Nephron progenitor cell (in vitro differentiated cells): ENCODE measurements at regions not wholly inside any gene's neighbourhood (a gene's known extent, or its start where the extent isn't known, plus 50 kb on each side); places are given as distances from the start of the nearest gene placed in this dataset.
"Not testable (repeated sequence)": the region's sequence is repeated elsewhere in the genome, so short reads cannot be mapped to it uniquely, and the experiment has no call there.

Experiments used
- DNase-seq: peaks from one replicate; pipeline ENCODE4 v3.0.0; 2021
- H3K27ac Mint-ChIP-seq: 2 replicates; pipeline ENCODE4 v1.8.0; 2021; ENCODE audit warnings: mild to moderate bottlenecking, moderate library complexity, mixed read lengths
- H3K27me3 Mint-ChIP-seq: 2 replicates; pipeline ENCODE4 v1.8.0; 2021; ENCODE audit warnings: mild to moderate bottlenecking, low read depth, mixed read lengths; ENCODE audit not compliant: poor library complexity
- H3K36me3 Mint-ChIP-seq: 2 replicates; pipeline ENCODE4 v1.8.0; 2021; ENCODE audit warnings: low read depth, mixed read lengths
- H3K4me1 Mint-ChIP-seq: 2 replicates; pipeline ENCODE4 v1.8.0; 2021; ENCODE audit warnings: mixed read lengths
- H3K4me3 Mint-ChIP-seq: 2 replicates; pipeline ENCODE4 v1.8.0; 2021; ENCODE audit warnings: mild to moderate bottlenecking, moderate library complexity, mixed read lengths
- H3K9me3 Mint-ChIP-seq: 2 replicates; pipeline ENCODE4 v1.8.0; 2021; ENCODE audit warnings: mild to moderate bottlenecking, moderate library complexity, mixed read lengths
- TF ChIP-seq, protein P1 (sequence below): fragments of 200-600 bp; sonication (generic); IDR thresholded peaks from 2 replicates; pipeline ENCODE4 v1.5.0; 2021; ENCODE audit warnings: antibody characterized with exemption

DNA sequence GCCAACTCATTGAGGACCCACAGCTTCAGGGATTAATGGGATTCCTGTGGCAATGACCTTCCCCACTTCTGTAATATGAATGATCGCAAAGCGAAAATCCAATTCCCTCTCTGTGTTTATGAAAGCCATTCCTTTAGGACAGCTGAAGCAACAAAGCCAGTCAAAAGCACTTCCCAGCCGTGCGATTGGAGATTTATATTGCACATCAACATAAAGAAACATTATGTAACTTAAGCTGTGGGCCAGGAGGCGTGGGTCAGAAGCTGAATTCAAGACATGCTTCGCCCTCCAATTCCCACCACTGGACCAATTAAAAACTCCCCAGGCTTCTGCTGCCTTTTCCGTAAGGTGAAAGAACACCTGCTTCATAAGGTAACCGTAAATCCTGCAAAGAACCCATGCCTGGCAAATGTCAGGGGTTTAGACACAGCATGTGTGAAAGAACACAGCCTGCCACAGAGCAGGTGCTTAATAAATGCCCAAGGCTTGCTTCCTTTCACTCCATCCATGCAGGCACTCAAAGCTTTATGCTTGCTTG, 138.9 kb upstream of the SOD1 start:
- Mint-ChIP-seq H3K9me3 (no peaks in the 10 kb centered on the region), H3K27me3 (no peaks in the 10 kb centered on the region), H3K27ac (peak overlapping the region; percentile 78), H3K4me3 (no peak overlapping the region), H3K4me1 (peaks cover 51% of the 10 kb centered on the region), H3K36me3 (peaks cover 30% of the 10 kb centered on the region)
- no peak for DNase-seq
- TF ChIP-seq, protein P1, sequence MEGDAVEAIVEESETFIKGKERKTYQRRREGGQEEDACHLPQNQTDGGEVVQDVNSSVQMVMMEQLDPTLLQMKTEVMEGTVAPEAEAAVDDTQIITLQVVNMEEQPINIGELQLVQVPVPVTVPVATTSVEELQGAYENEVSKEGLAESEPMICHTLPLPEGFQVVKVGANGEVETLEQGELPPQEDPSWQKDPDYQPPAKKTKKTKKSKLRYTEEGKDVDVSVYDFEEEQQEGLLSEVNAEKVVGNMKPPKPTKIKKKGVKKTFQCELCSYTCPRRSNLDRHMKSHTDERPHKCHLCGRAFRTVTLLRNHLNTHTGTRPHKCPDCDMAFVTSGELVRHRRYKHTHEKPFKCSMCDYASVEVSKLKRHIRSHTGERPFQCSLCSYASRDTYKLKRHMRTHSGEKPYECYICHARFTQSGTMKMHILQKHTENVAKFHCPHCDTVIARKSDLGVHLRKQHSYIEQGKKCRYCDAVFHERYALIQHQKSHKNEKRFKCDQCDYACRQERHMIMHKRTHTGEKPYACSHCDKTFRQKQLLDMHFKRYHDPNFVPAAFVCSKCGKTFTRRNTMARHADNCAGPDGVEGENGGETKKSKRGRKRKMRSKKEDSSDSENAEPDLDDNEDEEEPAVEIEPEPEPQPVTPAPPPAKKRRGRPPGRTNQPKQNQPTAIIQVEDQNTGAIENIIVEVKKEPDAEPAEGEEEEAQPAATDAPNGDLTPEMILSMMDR: no peak

DNA sequence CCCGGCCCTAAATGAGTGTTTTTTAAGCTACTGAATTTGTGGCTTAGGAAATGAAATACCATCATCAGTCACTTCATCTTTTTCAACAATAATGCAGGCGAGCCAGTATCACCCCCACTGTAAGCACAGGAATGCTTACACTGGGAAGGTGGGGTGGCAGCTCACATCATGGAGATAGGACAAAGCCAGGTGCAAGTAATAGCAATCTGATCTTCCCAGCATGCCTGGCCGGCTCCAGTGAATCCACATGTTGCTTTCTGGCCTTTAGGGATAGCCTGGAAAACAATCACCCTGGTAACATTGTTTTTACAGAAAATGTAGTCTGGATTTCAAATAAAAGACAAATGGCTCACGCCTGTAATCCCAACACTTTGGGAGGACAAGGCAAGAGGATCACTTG, 140.9 kb upstream of the SOD1 start:
- H3K4me1 Mint-ChIP-seq: peaks cover 51% of the 10 kb centered on the region
- H3K27ac Mint-ChIP-seq: no peak overlapping the region
- no peak for DNase-seq
- H3K9me3 Mint-ChIP-seq: no peaks in the 10 kb centered on the region
- H3K4me3 Mint-ChIP-seq: no peak overlapping the region
- no peaks in the 10 kb centered on the region for H3K27me3 Mint-ChIP-seq
- TF ChIP-seq, protein P1: no peak
- H3K36me3 Mint-ChIP-seq: peaks cover 20% of the 10 kb centered on the region

DNA sequence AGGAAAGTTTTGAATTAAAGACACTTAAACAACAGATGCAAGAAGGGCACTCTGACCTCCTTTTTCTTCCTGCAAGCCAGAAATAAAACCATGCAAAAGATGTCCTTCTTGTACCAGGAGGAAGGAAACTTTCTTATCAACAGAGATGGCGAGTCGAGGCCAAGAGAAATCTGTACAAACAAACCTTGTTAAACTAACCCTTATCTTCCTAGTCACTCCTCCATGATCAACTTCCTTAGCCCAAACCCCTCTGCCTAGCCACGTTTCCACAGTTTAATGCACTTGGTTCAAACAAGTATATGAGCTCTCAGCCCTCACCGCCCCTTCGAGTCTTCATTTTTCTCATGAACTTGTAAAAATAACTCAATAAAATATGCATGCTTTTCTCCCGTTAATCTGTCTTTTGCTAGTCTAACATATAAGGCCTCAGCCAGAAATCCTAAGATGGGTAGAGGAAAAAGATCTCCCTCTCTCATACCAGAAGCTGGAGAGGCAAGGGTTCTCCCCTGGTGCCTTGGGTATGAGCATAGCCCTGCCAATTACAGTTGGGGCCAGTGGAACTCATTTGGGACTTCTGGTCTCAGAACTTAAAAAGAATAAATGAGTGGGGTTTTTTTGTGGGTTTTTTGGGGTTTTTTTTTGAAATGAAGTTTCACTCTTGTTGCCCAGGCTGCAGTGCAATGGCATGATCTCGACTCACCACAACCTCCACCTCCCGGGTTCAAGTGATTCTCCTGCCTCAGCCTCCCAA, 141.7 kb upstream of the SOD1 start:
- Mint-ChIP-seq H3K27me3 (no peaks in the 10 kb centered on the region), H3K9me3 (no peaks in the 10 kb centered on the region), H3K27ac (peak overlapping the region; percentile 45), H3K36me3 (peaks cover 20% of the 10 kb centered on the region), H3K4me3 (no peak overlapping the region), H3K4me1 (peaks cover 49% of the 10 kb centered on the region)
- no peak for DNase-seq
- TF ChIP-seq, protein P1: no peak

DNA sequence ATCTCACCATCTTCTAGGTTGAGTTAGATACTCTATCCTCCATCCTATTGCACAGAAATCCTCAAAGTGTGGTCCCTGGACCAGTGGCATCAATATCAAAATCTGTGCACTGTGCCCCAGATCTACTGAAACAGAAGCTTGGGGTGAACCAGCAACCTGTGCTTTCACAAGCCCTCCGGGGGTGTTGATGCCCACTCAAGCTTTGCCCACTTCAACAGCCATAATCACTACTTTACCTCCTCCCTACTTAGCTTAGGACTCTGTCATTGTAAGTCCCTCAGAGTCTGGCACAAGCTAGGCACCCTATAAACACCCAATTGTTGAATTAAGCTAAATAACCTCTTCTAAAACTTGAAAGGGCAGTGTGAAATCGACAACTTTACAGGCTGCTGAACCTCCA, 144.2 kb upstream of the SOD1 start:
- H3K27ac Mint-ChIP-seq: no peak overlapping the region
- no peaks in the 10 kb centered on the region for H3K27me3 Mint-ChIP-seq
- H3K4me1 Mint-ChIP-seq: peaks cover 34% of the 10 kb centered on the region
- TF ChIP-seq, protein P1: no peak
- no peak for DNase-seq
- no peaks in the 10 kb centered on the region for H3K9me3 Mint-ChIP-seq
- H3K36me3 Mint-ChIP-seq: peaks cover 20% of the 10 kb centered on the region
- H3K4me3 Mint-ChIP-seq: no peak overlapping the region

DNA sequence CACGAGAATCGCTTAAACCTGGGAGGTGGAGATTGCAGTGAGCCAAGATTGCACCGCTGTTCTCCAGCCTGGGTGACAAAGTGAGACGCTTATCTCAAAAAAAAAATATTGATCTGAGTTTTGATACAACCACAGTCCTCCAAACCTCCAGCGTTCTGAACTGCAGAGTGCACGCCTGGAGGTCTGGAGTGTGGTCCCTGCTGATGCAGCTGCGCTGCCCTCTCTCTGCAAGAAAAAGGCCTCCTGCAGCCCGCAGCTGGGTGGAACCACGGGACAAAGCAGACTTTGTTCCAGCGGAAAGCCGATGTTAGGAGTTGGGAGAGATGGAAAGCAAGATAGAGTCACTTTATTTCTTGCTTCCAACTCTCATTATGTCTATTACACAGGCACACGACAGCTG, 144.9 kb upstream of the SOD1 start:
- Mint-ChIP-seq H3K4me1 (peaks cover 39% of the 10 kb centered on the region), H3K27ac (peak overlapping the region; percentile 36), H3K9me3 (no peaks in the 10 kb centered on the region), H3K4me3 (no peak overlapping the region), H3K36me3 (peaks cover 20% of the 10 kb centered on the region), H3K27me3 (no peaks in the 10 kb centered on the region)
- TF ChIP-seq, protein P1: no peak
- DNase-seq: peak; percentile 16

DNA sequence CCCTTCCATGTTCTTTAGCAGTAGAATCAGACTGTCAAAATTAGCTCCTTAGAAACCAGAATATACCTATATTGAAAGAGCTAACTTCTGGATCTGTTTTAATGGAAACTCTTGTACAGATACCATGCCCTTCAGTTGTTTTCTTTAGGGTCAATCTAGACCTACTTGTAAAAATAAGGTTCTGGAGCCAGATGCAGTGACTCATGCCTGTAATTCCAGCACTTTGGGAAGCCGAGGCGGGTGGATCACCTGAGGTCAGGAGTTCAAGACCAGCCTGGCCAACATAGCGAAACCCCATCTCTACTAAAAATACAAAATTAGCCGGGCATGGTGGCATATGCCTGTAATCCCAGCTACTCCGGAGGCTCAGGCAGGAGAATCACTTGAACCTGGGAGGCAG, 146.0 kb upstream of the SOD1 start:
- H3K4me1 Mint-ChIP-seq: peaks cover 48% of the 10 kb centered on the region
- H3K27ac Mint-ChIP-seq, H3K9me3 Mint-ChIP-seq: not testable (repeated sequence)

DNA sequence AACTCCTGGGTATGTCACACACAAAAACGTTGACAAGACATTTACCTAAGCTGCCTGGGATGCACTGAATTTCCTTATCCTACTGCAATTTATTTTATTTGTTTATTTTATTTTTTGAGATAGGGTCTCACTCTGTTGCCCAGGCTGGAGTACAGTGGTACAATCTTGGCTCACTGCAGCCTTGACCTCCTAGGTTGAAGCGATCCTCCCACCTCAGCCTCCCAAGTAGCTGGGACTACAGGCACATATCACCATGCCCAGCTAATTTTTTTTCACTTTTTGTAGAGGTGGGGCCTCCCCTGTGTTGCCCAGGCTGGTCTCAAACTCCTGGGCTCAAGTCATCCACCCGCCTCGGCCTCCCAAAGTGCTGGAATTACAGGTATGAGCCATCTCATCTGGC, 147.5 kb upstream of the SOD1 start:
- not testable (repeated sequence) for DNase-seq, H3K27me3 Mint-ChIP-seq, H3K27ac Mint-ChIP-seq, H3K9me3 Mint-ChIP-seq, H3K4me3 Mint-ChIP-seq
- H3K36me3 Mint-ChIP-seq: peaks cover 16% of the 10 kb centered on the region
- H3K4me1 Mint-ChIP-seq: peaks cover 47% of the 10 kb centered on the region

More for the DNA sequence above, 146.0 kb upstream of the SOD1 start:
- not testable (repeated sequence) for DNase-seq, H3K27me3 Mint-ChIP-seq, H3K4me3 Mint-ChIP-seq
- H3K36me3 Mint-ChIP-seq: peaks cover 23% of the 10 kb centered on the region
